ENCODE measurements at regions not wholly inside any gene's neighbourhood (a gene's known extent, or its start where the extent isn't known, plus 50 kb on each side); places are given as distances from the start of the nearest gene placed in this dataset.
A peak's percentile ranks its signal among the peaks of the same experiment; 100 is the strongest.

DNA sequence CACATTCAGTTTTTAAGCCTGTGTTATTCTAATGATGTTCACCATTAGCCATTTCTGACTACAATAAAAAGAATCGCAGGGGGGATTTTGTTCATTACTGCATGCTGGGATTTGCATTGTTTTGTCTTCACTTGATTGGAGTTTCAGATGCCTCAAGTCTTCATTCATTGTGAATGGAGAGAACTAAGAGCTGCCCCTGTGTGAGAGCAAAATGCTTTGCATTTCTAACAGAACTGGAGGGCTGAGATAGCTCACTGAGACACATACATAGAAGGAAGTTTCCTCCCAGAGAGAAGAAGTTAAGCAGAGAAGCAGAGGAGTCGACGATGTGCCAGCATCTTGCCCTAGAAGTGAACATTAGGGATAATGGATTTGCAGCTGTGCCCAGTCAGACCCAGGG lies 113.5 kb upstream of the GATB start:
- H3K4me3 ChIP-seq, result no peak overlapping the region
- no peak overlapping the region for H3K27ac ChIP-seq
- intact Hi-C loops (cut with DNase I; ENCODE audit: low total_unique reads), result no loop called here
- no peaks in the 10 kb centered on the region for H3K9me3 ChIP-seq
- H3K4me1 ChIP-seq, result no peaks in the 10 kb centered on the region
- WGBS, 5 donors, result 67 to 78% (median 75%) methylated on average over 3 of the region's 3 CpGs
- DNase-seq, result no peak
- no peaks in the 10 kb centered on the region for H3K27me3 ChIP-seq (replicated peaks in 1 of 7)
- TF ChIP-seq, protein P1, sequence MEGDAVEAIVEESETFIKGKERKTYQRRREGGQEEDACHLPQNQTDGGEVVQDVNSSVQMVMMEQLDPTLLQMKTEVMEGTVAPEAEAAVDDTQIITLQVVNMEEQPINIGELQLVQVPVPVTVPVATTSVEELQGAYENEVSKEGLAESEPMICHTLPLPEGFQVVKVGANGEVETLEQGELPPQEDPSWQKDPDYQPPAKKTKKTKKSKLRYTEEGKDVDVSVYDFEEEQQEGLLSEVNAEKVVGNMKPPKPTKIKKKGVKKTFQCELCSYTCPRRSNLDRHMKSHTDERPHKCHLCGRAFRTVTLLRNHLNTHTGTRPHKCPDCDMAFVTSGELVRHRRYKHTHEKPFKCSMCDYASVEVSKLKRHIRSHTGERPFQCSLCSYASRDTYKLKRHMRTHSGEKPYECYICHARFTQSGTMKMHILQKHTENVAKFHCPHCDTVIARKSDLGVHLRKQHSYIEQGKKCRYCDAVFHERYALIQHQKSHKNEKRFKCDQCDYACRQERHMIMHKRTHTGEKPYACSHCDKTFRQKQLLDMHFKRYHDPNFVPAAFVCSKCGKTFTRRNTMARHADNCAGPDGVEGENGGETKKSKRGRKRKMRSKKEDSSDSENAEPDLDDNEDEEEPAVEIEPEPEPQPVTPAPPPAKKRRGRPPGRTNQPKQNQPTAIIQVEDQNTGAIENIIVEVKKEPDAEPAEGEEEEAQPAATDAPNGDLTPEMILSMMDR (IDR thresholded peaks at IDR 0.05 in 8 of 11, conservative IDR thresholded peaks at IDR 0.05 in 3 of 11), result no peak
- TF ChIP-seq POLR2AphosphoS5 (IDR thresholded peaks at IDR 0.05), result no peak
- TF ChIP-seq POLR2A (IDR thresholded peaks at IDR 0.05), result no peak
- no peaks in the 10 kb centered on the region for H3K36me3 ChIP-seq

- intact Hi-C loops (cut with DNase I; ENCODE audit: low total_unique reads), result no loop called here
- TF ChIP-seq POLR2AphosphoS5 (IDR thresholded peaks at IDR 0.05) (no peak), POLR2A (IDR thresholded peaks at IDR 0.05) (no peak)
- TF ChIP-seq, protein P1 (IDR thresholded peaks at IDR 0.05 in 8 of 11, conservative IDR thresholded peaks at IDR 0.05 in 3 of 11), result no peak
- no peaks in the 10 kb centered on the region for H3K27me3 ChIP-seq (replicated peaks in 1 of 7)
- H3K9me3 ChIP-seq, result peaks cover 0 to 15% (median 6%) of the 10 kb centered on the region in 8 donors
- H3K4me3 ChIP-seq, result no peak overlapping the region
- peaks cover 0 to 26% (median 15%) of the 10 kb centered on the region in 6 donors for H3K4me1 ChIP-seq
- H3K36me3 ChIP-seq, result no peaks in the 10 kb centered on the region
- H3K27ac ChIP-seq, result peak overlapping the region in 1 of 8 donors; percentile 10
- no peak for DNase-seq
- 43 to 81% (median 65%) methylated on average over 4 of the region's 4 CpGs for WGBS, 5 donors
Measured at GRCh38 chr4:151866592-151866918, 105.7 kb upstream of the GATB start.

GRCh38 chr4:151865744-151866591 lies 105.2 kb upstream of the GATB start:
- Histone ChIP-seq H3K4me3 (no peak overlapping the region), H3K27me3 (replicated peaks in 1 of 7) (no peaks in the 10 kb centered on the region), H3K27ac (peak overlapping the region in 2 of 8 donors; percentile 12 to 48), H3K36me3 (no peaks in the 10 kb centered on the region), H3K9me3 (peaks cover 0 to 15% (median 6%) of the 10 kb centered on the region in 8 donors), H3K4me1 (peaks cover 0 to 26% (median 15%) of the 10 kb centered on the region in 6 donors)
- intact Hi-C loops (cut with DNase I; ENCODE audit: low total_unique reads), result no loop called here
- WGBS, 5 donors, result 51 to 70% (median 60%) methylated on average over 9 of the region's 9 CpGs
- TF ChIP-seq POLR2A (IDR thresholded peaks at IDR 0.05) (no peak), POLR2AphosphoS5 (IDR thresholded peaks at IDR 0.05) (no peak)
- TF ChIP-seq, protein P1 (IDR thresholded peaks at IDR 0.05 in 8 of 11, conservative IDR thresholded peaks at IDR 0.05 in 3 of 11), result no peak
- no peak for DNase-seq

DNA sequence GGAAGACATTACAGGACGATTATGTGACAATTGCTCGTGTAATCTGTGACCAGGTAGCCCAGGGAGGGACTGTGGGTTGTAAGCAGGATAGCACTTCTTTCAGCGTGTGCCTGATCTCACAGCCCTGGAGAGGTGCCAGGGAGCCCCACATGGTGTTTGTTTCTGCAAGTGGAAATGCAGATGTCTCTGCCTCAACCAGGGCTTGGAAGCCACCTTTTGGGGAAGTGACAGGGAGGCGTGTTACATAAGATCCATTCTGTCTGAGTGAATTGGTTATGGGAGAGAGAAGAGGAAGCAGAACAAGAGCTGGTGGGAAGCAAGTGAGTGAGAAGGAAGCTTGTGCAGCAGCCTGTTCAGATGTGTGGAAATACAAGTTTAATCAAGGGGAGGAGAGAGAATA lies 104.5 kb upstream of the GATB start:
- peak; percentile 82 for DNase-seq
- no peak overlapping the region for H3K4me3 ChIP-seq
- H3K27ac ChIP-seq, result peak overlapping the region in 2 of 8 donors; percentile 12 to 48
- H3K4me1 ChIP-seq, result peaks cover 0 to 26% (median 15%) of the 10 kb centered on the region in 6 donors
- WGBS, 5 donors, result 13 to 23% (median 21%) methylated on average over 4 of the region's 4 CpGs
- H3K27me3 ChIP-seq (replicated peaks in 1 of 7), result no peaks in the 10 kb centered on the region
- H3K36me3 ChIP-seq, result no peaks in the 10 kb centered on the region
- intact Hi-C loops (cut with DNase I; ENCODE audit: low total_unique reads), result no loop called here
- TF ChIP-seq, protein P1 (IDR thresholded peaks at IDR 0.05 in 8 of 11, conservative IDR thresholded peaks at IDR 0.05 in 3 of 11), result no peak
- TF ChIP-seq POLR2AphosphoS5 (IDR thresholded peaks at IDR 0.05) (peak in 1 of 3 donors; percentile 29), POLR2A (IDR thresholded peaks at IDR 0.05) (no peak)
- H3K9me3 ChIP-seq, result peaks cover 0 to 15% (median 6%) of the 10 kb centered on the region in 8 donors
